Activated CD8-positive, alpha-beta T cell treated with anti-CD3 and anti-CD28 coated beads for 36 hours (primary cell): ENCODE measurements at regions not wholly inside any gene's neighbourhood (a gene's known extent, or its start where the extent isn't known, plus 50 kb on each side); places are given as distances from the start of the nearest gene placed in this dataset.

Experiments used
- ATAC-seq: fragments of 200-7000 bp; cut with Tn5 transposase; one replicate; pipeline ENCODE4 v1.10.0; 2021; ENCODE audit warnings: mild to moderate bottlenecking, moderate library complexity
- CTCF ChIA-PET: fragments of 350-600 bp; sonication (Branson Sonifier 250); formaldehyde crosslinking; loops from one replicate; lab custom pipeline; 2021; ENCODE audit warnings: antibody characterized with exemption; lab: Charles Lee
- POLR2A ChIA-PET: fragments of 350-600 bp; sonication (Branson Sonifier 250); formaldehyde crosslinking; loops from one replicate; lab custom pipeline; 2021; ENCODE audit warnings: antibody characterized with exemption; lab: Charles Lee
- DNase-seq: peaks from one replicate; pipeline ENCODE4 v3.0.0-alpha.2; 2020
- H3K27ac Mint-ChIP-seq: one replicate; pipeline ENCODE4 v1.8.0; 2021; ENCODE audit warnings: mild to moderate bottlenecking, mixed read lengths
- H3K27me3 Mint-ChIP-seq: one replicate; pipeline ENCODE4 v1.8.0; 2021; ENCODE audit warnings: mixed read lengths
- H3K36me3 Mint-ChIP-seq: one replicate; pipeline ENCODE4 v1.8.0; 2021; ENCODE audit warnings: low read depth, mixed read lengths
- H3K4me1 Mint-ChIP-seq: one replicate; pipeline ENCODE4 v1.8.0; 2021; ENCODE audit warnings: low read depth, mixed read lengths
- H3K4me3 Mint-ChIP-seq: one replicate; pipeline ENCODE4 v1.8.0; 2021; ENCODE audit warnings: mild to moderate bottlenecking, moderate library complexity, mixed read lengths
- H3K9me3 Mint-ChIP-seq: one replicate; pipeline ENCODE4 v1.8.0; 2021; ENCODE audit warnings: mixed read lengths
- CTCF ChIP-seq: fragments of 200-600 bp; IDR thresholded peaks from one replicate; pipeline ENCODE4 v1.8.0; 2022; ENCODE audit warnings: antibody characterized with exemption, mild to moderate bottlenecking
- intact Hi-C: fragments of 100-400 bp; cut with micrococcal nuclease; formaldehyde crosslinking; loops from one replicate; pipeline ENCODE4 v1.10.0; 2022

GRCh38 chr13:21934284-21934683 is 263.4 kb downstream of the FGF9 start:
- no peaks in the 10 kb centered on the region for H3K9me3 Mint-ChIP-seq
- ChIA-PET POLR2A (no interaction called here), CTCF (no interaction called here)
- no peaks in the 10 kb centered on the region for H3K4me1 Mint-ChIP-seq
- ATAC-seq (no peak), DNase-seq (no peak)
- H3K36me3 Mint-ChIP-seq, result no peaks in the 10 kb centered on the region
- no peak for TF ChIP-seq CTCF
- H3K27ac Mint-ChIP-seq, result no peak overlapping the region
- H3K4me3 Mint-ChIP-seq, result no peak overlapping the region
- no peaks in the 10 kb centered on the region for H3K27me3 Mint-ChIP-seq
- intact Hi-C loops, result no loop called here

GRCh38 chr13:21936674-21937073 is 265.8 kb downstream of the FGF9 start:
- POLR2A ChIA-PET, result no interaction called here
- Mint-ChIP-seq H3K27me3 (peaks cover 2% of the 10 kb centered on the region), H3K9me3 (no peaks in the 10 kb centered on the region), H3K36me3 (no peaks in the 10 kb centered on the region), H3K27ac (no peak overlapping the region), H3K4me1 (no peaks in the 10 kb centered on the region), H3K4me3 (no peak overlapping the region)
- intact Hi-C loops, result no loop called here
- ATAC-seq, result no peak
- DNase-seq, result no peak
- no peak for TF ChIP-seq CTCF
- CTCF ChIA-PET, result no interaction called here

GRCh38 chr13:21938168-21938567 is 267.3 kb downstream of the FGF9 start:
- POLR2A ChIA-PET, result interaction anchor here (0.7 kb wide), 1 partner anchor 994 kb away, joined by 3 read pairs; no protein-coding TSS in a partner anchor

GRCh38 chr13:21938636-21939035 is 267.8 kb downstream of the FGF9 start:
- intact Hi-C loops, result no loop called here
- no peak for ATAC-seq
- DNase-seq, result no peak
- Mint-ChIP-seq H3K27me3 (peaks cover 2% of the 10 kb centered on the region), H3K4me3 (no peak overlapping the region), H3K4me1 (no peaks in the 10 kb centered on the region), H3K27ac (no peak overlapping the region), H3K36me3 (no peaks in the 10 kb centered on the region), H3K9me3 (no peaks in the 10 kb centered on the region)
- POLR2A ChIA-PET, result interaction anchor here (0.7 kb wide), 1 partner anchor 993 kb away, joined by 3 read pairs; no protein-coding TSS in a partner anchor
- CTCF ChIA-PET, result interaction anchor here (0.6 kb wide), 1 partner anchor 66 kb away, joined by 3 read pairs; no protein-coding TSS in a partner anchor
- TF ChIP-seq CTCF, result no peak

More at GRCh38 chr13:21938168-21938567, 267.3 kb downstream of the FGF9 start:
- Mint-ChIP-seq H3K27ac (no peak overlapping the region), H3K4me1 (no peaks in the 10 kb centered on the region), H3K9me3 (no peaks in the 10 kb centered on the region), H3K27me3 (peaks cover 2% of the 10 kb centered on the region), H3K36me3 (no peaks in the 10 kb centered on the region), H3K4me3 (no peak overlapping the region)
- TF ChIP-seq CTCF, result no peak
- ATAC-seq, result no peak
- CTCF ChIA-PET, result no interaction called here
- intact Hi-C loops, result no loop called here
- DNase-seq, result no peak

- Mint-ChIP-seq H3K4me3 (no peak overlapping the region), H3K27ac (no peak overlapping the region), H3K4me1 (no peaks in the 10 kb centered on the region), H3K27me3 (peaks cover 2% of the 10 kb centered on the region), H3K9me3 (peaks cover 18% of the 10 kb centered on the region), H3K36me3 (peaks cover 4% of the 10 kb centered on the region)
- ATAC-seq (no peak), DNase-seq (no peak)
- no peak for TF ChIP-seq CTCF
- ChIA-PET CTCF (no interaction called here), POLR2A (no interaction called here)
- intact Hi-C loops, result no loop called here
Observed at GRCh38 chr13:21942061-21942460, 271.2 kb downstream of the FGF9 start.
